ENCODE measurements at regions not wholly inside any gene's neighbourhood (a gene's known extent, or its start where the extent isn't known, plus 50 kb on each side); places are given as distances from the start of the nearest gene placed in this dataset.
A peak's percentile ranks its signal among the peaks of the same experiment; 100 is the strongest.

GRCh38 chr2:10984418-10985135 is 72.8 kb downstream of the KCNF1 start:
- FAIRE-seq (no peak), DNase-seq (ENCODE audit: insufficient read length, low spot score) (no peak)

DNA sequence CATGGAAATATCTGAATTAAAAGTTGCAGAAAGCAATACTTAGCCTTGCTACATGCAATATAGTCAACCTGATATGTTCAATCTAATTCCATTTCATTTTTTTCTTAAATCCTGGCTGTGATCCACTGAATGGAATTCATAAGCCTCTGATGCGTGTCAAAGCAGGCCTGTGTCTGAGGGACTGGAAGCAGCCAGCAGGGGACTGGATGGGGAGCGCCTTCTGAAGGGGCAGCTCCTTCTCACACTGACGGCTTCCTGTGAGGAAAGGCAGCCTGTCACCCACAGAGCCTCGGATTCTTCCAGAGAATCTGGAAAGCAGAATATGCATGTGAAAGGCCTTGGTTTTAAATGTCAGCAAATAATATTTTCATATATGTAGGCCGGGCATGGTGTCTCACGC is 73.5 kb downstream of the KCNF1 start:
- DNase-seq (ENCODE audit: insufficient read length, low spot score) (no peak), FAIRE-seq (no peak)

GRCh38 chr2:10985901-10986535 is 74.3 kb downstream of the KCNF1 start:
- no peak for DNase-seq (ENCODE audit: insufficient read length, low spot score)
- FAIRE-seq = no peak

- FAIRE-seq (no peak), DNase-seq (ENCODE audit: insufficient read length, low spot score) (no peak)
Observed at GRCh38 chr2:10987439-10987838, 75.7 kb downstream of the KCNF1 start.

GRCh38 chr2:10987861-10988260 is 76.1 kb downstream of the KCNF1 start:
- FAIRE-seq (no peak), DNase-seq (ENCODE audit: insufficient read length, low spot score) (no peak)

- no peak for FAIRE-seq
- no peak for DNase-seq (ENCODE audit: insufficient read length, low spot score)
Observed at GRCh38 chr2:10989151-10989550, 77.4 kb downstream of the KCNF1 start.

GRCh38 chr2:10989782-10990181 is 78.0 kb downstream of the KCNF1 start:
- FAIRE-seq = no peak

DNA sequence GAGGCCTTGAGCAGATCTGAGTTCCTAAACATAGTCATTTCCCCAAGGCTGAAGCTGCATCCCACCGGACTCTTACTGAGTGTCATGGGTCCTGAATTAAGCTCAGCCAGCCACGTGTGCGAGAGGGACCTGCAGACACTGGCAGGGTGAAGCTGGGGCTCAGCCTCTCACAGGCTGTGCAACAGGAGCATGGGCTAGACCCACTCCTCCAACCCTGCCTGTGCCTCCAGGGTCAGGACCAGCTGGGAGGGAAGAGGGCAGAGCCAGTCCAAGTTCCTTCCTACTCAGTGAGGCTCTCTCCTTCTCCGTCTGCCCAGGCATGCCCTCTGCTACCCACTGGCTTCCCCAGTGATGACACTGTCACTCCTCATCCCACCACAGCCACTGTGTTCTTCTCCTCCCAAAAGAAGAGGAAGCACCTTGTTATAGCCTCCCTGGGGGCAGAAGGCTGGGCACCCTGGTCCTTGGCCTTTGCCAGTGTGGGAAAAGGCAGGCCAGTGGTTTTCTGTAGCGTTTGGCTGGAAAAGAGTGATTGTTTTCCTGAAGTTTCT is 78.9 kb downstream of the KCNF1 start:
- DNase-seq (ENCODE audit: insufficient read length, low spot score) = no peak

More at GRCh38 chr2:10989782-10990181, 78.0 kb downstream of the KCNF1 start:
- no peak for DNase-seq (ENCODE audit: insufficient read length, low spot score)

GRCh38 chr2:10992023-10992791 is 80.5 kb downstream of the KCNF1 start:
- FAIRE-seq (no peak), DNase-seq (ENCODE audit: insufficient read length, low spot score) (no peak)

More for the DNA sequence above, 78.9 kb downstream of the KCNF1 start:
- no peak for FAIRE-seq

- FAIRE-seq = no peak
- DNase-seq (ENCODE audit: insufficient read length, low spot score) = no peak
Observed at GRCh38 chr2:10993001-10993481, 81.3 kb downstream of the KCNF1 start.

- no peak for FAIRE-seq
- no peak for DNase-seq (ENCODE audit: insufficient read length, low spot score)
Observed at GRCh38 chr2:10995366-10995970, 83.7 kb downstream of the KCNF1 start.

- FAIRE-seq (no peak), DNase-seq (ENCODE audit: insufficient read length, low spot score) (peak; percentile 57)
Observed at GRCh38 chr2:11004199-11004598, 92.5 kb downstream of the KCNF1 start.

DNA sequence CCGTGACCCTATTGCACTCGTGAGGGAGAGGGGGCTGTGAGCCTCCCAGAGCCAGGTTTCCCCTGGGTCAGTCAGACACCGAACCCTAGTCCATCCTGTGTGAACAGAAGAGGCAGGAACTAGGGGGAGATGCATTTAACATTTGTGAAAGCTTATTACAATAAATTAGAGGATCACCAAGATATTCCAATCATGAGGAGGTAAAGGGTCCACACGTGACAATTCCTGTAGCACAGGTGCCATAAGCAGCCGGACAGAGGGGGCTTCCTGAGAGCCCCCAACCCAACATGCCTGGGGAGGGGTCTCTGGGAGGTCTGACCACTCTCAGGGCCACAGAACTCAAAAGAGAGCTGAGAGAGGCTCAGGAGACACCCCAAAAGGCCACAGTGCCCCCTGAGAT is 93.3 kb downstream of the KCNF1 start:
- DNase-seq (ENCODE audit: insufficient read length, low spot score) (no peak), FAIRE-seq (no peak)

GRCh38 chr2:11006191-11006590 is 94.5 kb downstream of the KCNF1 start:
- FAIRE-seq = no peak
- DNase-seq (ENCODE audit: insufficient read length, low spot score) = no peak

- DNase-seq (ENCODE audit: insufficient read length, low spot score) = no peak
- FAIRE-seq = no peak
Observed at GRCh38 chr2:11007331-11008264, 95.9 kb downstream of the KCNF1 start.

- DNase-seq (ENCODE audit: insufficient read length, low spot score) (no peak), FAIRE-seq (no peak)
Observed at GRCh38 chr2:11008773-11009172, 97.0 kb downstream of the KCNF1 start.

GRCh38 chr2:11009176-11009575 is 97.4 kb downstream of the KCNF1 start:
- DNase-seq (ENCODE audit: insufficient read length, low spot score) (no peak), FAIRE-seq (no peak)

DNA sequence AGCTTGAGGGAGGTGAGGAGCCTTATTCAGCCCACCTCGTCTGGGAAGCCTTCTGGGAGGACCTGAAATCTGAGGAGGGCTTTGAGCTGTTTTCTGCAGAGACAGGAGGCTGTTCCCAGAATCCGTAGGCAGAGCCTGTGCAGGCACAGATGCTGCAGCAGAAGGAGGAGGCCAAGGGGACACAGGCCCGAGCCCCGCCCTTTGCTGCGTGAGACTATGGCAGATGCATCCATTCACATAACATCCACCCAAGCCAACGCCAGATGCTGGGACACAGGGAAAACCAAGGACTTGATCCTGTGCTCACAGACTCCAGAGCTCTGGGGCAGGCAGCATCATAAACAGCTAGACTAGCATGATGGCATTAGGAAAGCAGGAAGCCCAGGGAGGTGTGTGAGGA is 98.2 kb downstream of the KCNF1 start:
- FAIRE-seq (no peak), DNase-seq (ENCODE audit: insufficient read length, low spot score) (no peak)

GRCh38 chr2:11011359-11011758 is 99.6 kb downstream of the KCNF1 start:
- FAIRE-seq = no peak
- no peak for DNase-seq (ENCODE audit: insufficient read length, low spot score)
